ACHN (cell line): ENCODE measurements at regions not wholly inside any gene's neighbourhood (a gene's known extent, or its start where the extent isn't known, plus 50 kb on each side); places are given as distances from the start of the nearest gene placed in this dataset.

Source experiments
- DNase-seq: peaks from one replicate; pipeline ENCODE4 v3.0.0-alpha.2; 2015
- in situ Hi-C: cut with HindIII; loops from 2 replicates; pipeline ENCODE4 v1.10.0; 2017; ENCODE audit warnings: low sequenced_read_pairs, low pct_ligation_motif_present, low pct_unique_long_range_greater_than_20kb

- in situ Hi-C loops, result no loop called here
These were observed 81.9 kb upstream of the HIVEP1 start for GRCh38 chr6:11930240-11930639.

GRCh38 chr6:11929241-11929835 is 82.8 kb upstream of the HIVEP1 start:
- in situ Hi-C loops, result no loop called here

More at GRCh38 chr6:11930240-11930639, 81.9 kb upstream of the HIVEP1 start:
- DNase-seq, result no peak

GRCh38 chr6:11926594-11927407 is 85.3 kb upstream of the HIVEP1 start:
- DNase-seq, result no peak
- in situ Hi-C loops, result no loop called here

More at GRCh38 chr6:11929241-11929835, 82.8 kb upstream of the HIVEP1 start:
- no peak for DNase-seq

- no peak for DNase-seq
- in situ Hi-C loops, result no loop called here
These were observed 86.3 kb upstream of the HIVEP1 start for GRCh38 chr6:11925805-11926204.

- no peak for DNase-seq
- in situ Hi-C loops, result no loop called here
These were observed 88.5 kb upstream of the HIVEP1 start for GRCh38 chr6:11923621-11924020.

GRCh38 chr6:11922901-11923300 is 89.2 kb upstream of the HIVEP1 start:
- DNase-seq, result no peak
- in situ Hi-C loops, result no loop called here

- in situ Hi-C loops, result no loop called here
- no peak for DNase-seq
These were observed 90.4 kb upstream of the HIVEP1 start for GRCh38 chr6:11921751-11922150.

GRCh38 chr6:11921017-11921438 is 91.1 kb upstream of the HIVEP1 start:
- in situ Hi-C loops, result no loop called here
- peak; percentile 74 for DNase-seq

GRCh38 chr6:11920566-11920965 is 91.5 kb upstream of the HIVEP1 start:
- in situ Hi-C loops, result no loop called here
- no peak for DNase-seq

GRCh38 chr6:11919771-11920440 is 92.2 kb upstream of the HIVEP1 start:
- no peak for DNase-seq
- in situ Hi-C loops, result no loop called here

- no peak for DNase-seq
- in situ Hi-C loops, result no loop called here
These were observed 93.1 kb upstream of the HIVEP1 start for GRCh38 chr6:11918739-11919605.

GRCh38 chr6:11917951-11918738 is 94.0 kb upstream of the HIVEP1 start:
- DNase-seq, result no peak

GRCh38 chr6:11912420-11912819 is 99.7 kb upstream of the HIVEP1 start:
- peak; percentile 12 for DNase-seq
- in situ Hi-C loops, result no loop called here

More at GRCh38 chr6:11917951-11918738, 94.0 kb upstream of the HIVEP1 start:
- in situ Hi-C loops, result no loop called here

- in situ Hi-C loops, result no loop called here
- DNase-seq, result no peak
These were observed 100.6 kb upstream of the HIVEP1 start for GRCh38 chr6:11911538-11911937.

GRCh38 chr6:11909696-11910132 is 102.4 kb upstream of the HIVEP1 start:
- DNase-seq, result no peak
- in situ Hi-C loops, result no loop called here

- no peak for DNase-seq
- in situ Hi-C loops, result no loop called here
These were observed 103.5 kb upstream of the HIVEP1 start for GRCh38 chr6:11908436-11909105.

- no peak for DNase-seq
- in situ Hi-C loops, result no loop called here
These were observed 108.5 kb upstream of the HIVEP1 start for GRCh38 chr6:11903645-11904044.
